GM23338 (cell line): ENCODE measurements at regions not wholly inside any gene's neighbourhood (a gene's known extent, or its start where the extent isn't known, plus 50 kb on each side); places are given as distances from the start of the nearest gene placed in this dataset.

Experiments
- ATAC-seq: fragments of 200-7000 bp; cut with Tn5 transposase; 3 replicates; pipeline ENCODE4 v1.9.1; 2020
- DNase-seq: peaks from one replicate; pipeline ENCODE4 v3.0.0-alpha.2; 2015; ENCODE audit warnings: low spot score
- H2AFZ ChIP-seq: fragments of 200-600 bp; sonication (generic); 2 replicates; pipeline ENCODE4 v1.8.0; 2016; ENCODE audit warnings: antibody characterized with exemption, mild to moderate bottlenecking, moderate library complexity
- H3F3A ChIP-seq: fragments of 200-600 bp; sonication (generic); replicated peaks from 2 replicates; pipeline ENCODE4 v1.8.0; 2017; ENCODE audit warnings: antibody characterized with exemption, mixed run types, low read depth
- H3K27ac ChIP-seq: fragments of 200-600 bp; sonication (generic); 2 replicates; pipeline ENCODE4 v1.6.1; 2016; ENCODE audit warnings: low read depth
- H3K27me3 ChIP-seq: fragments of 200-600 bp; sonication (generic); 2 replicates; pipeline ENCODE4 v1.8.0; 2016; ENCODE audit warnings: mild to moderate bottlenecking, mixed run types, moderate library complexity; ENCODE audit not compliant: insufficient read depth
- H3K36me3 ChIP-seq: fragments of 200-600 bp; sonication (generic); 2 replicates; pipeline ENCODE4 v1.8.0; 2016; ENCODE audit warnings: mild to moderate bottlenecking; ENCODE audit not compliant: insufficient read depth
- H3K4me1 ChIP-seq: fragments of 200-600 bp; sonication (generic); 2 replicates; pipeline ENCODE4 v1.8.0; 2016; ENCODE audit warnings: mild to moderate bottlenecking, moderate library complexity; ENCODE audit not compliant: insufficient read depth
- H3K4me2 ChIP-seq: fragments of 200-600 bp; sonication (generic); 2 replicates; pipeline ENCODE4 v1.7.1; 2017; ENCODE audit warnings: mixed run types
- H3K4me3 ChIP-seq: fragments of 200-600 bp; sonication (generic); 2 replicates; pipeline ENCODE4 v1.6.1; 2016; ENCODE audit warnings: mixed run types
- H3K79me2 ChIP-seq: fragments of 200-600 bp; sonication (generic); replicated peaks from 2 replicates; pipeline ENCODE4 v1.8.0; 2017; ENCODE audit warnings: mild to moderate bottlenecking; ENCODE audit not compliant: insufficient read depth
- H3K9me2 ChIP-seq: fragments of 200-600 bp; sonication (generic); 2 replicates; pipeline ENCODE4 v1.8.0; 2017; ENCODE audit not compliant: insufficient read depth
- H4K20me1 ChIP-seq: fragments of 200-600 bp; sonication (generic); replicated peaks from 2 replicates; pipeline ENCODE4 v1.8.0; 2017; ENCODE audit warnings: mild to moderate bottlenecking; ENCODE audit not compliant: insufficient read depth
- H3K27ac Mint-ChIP-seq: 2 replicates; pipeline ENCODE4 v1.8.0; 2020; ENCODE audit warnings: inconsistent platforms, mild to moderate bottlenecking, moderate library complexity, mixed read lengths
- H3K27me3 Mint-ChIP-seq: 3 replicates; pipeline ENCODE4 v1.8.0; 2022; ENCODE audit warnings: low read depth, mild to moderate bottlenecking, moderate library complexity, mixed read lengths, inconsistent platforms; ENCODE audit not compliant: insufficient read depth, poor library complexity
- H3K36me3 Mint-ChIP-seq: 3 replicates; pipeline ENCODE4 v1.8.0; 2021; ENCODE audit warnings: low read depth, mild to moderate bottlenecking, inconsistent platforms, moderate library complexity, mixed read lengths
- H3K4me1 Mint-ChIP-seq: 3 replicates; pipeline ENCODE4 v1.8.0; 2020; ENCODE audit warnings: mild to moderate bottlenecking, inconsistent platforms, mixed read lengths
- H3K4me3 Mint-ChIP-seq: 3 replicates; pipeline ENCODE4 v1.8.0; 2021; ENCODE audit warnings: moderate library complexity, mild to moderate bottlenecking, inconsistent platforms, mixed read lengths
- H3K9me3 Mint-ChIP-seq: 3 replicates; pipeline ENCODE4 v1.8.0; 2020; ENCODE audit warnings: moderate library complexity, mild to moderate bottlenecking, inconsistent platforms, mixed read lengths
- CREB1 ChIP-seq: fragments of 250-450 bp; sonication (Bioruptor Pico); IDR thresholded peaks from 2 replicates; pipeline ENCODE4 v1.5.0; 2020; ENCODE audit warnings: low read depth, mild to moderate bottlenecking, moderate library complexity
- CTCF ChIP-seq, 2 experiments: fragments of 200-600 bp in 1 of 2; sonication (generic) in 1 of 2; conservative IDR thresholded peaks; 2 replicates each; pipeline versions ENCODE4 v1.5.1 to v1.6.1; 2016 to 2017; ENCODE audit warnings: antibody characterized with exemption in 2 of 2, low read depth in 2 of 2, mild to moderate bottlenecking in 2 of 2, moderate library complexity in 1 of 2
- ETS1 ChIP-seq: IDR thresholded peaks from 2 replicates; pipeline ENCODE4 v1.6.1; 2016; ENCODE audit warnings: antibody characterized with exemption
- EZH2 ChIP-seq: fragments of 200-600 bp; sonication (generic); IDR thresholded peaks from one replicate; pipeline ENCODE4 v1.8.0; 2017; ENCODE audit warnings: antibody characterized with exemption, mild to moderate bottlenecking, low read depth; ENCODE audit not compliant: unreplicated experiment
- JUNB ChIP-seq: IDR thresholded peaks from one replicate; pipeline ENCODE4 v1.6.1; 2016; ENCODE audit warnings: antibody characterized with exemption; ENCODE audit not compliant: unreplicated experiment
- NANOG ChIP-seq: IDR thresholded peaks from 2 replicates; pipeline ENCODE4 v1.6.1; 2016; ENCODE audit warnings: antibody characterized with exemption, borderline replicate concordance
- STAT1 ChIP-seq: IDR thresholded peaks from one replicate; pipeline ENCODE4 v1.6.1; 2016; ENCODE audit warnings: antibody characterized with exemption; ENCODE audit not compliant: unreplicated experiment
- ZNF114 ChIP-seq: fragments of 250-450 bp; sonication (Bioruptor Pico); IDR thresholded peaks from 2 replicates; pipeline ENCODE4 v1.5.0; 2020; ENCODE audit warnings: mild to moderate bottlenecking, moderate library complexity
- TF ChIP-seq, protein P1 (sequence below): IDR thresholded peaks from one replicate; pipeline ENCODE4 v1.6.1; 2018; ENCODE audit warnings: antibody characterized with exemption; ENCODE audit not compliant: unreplicated experiment

DNA sequence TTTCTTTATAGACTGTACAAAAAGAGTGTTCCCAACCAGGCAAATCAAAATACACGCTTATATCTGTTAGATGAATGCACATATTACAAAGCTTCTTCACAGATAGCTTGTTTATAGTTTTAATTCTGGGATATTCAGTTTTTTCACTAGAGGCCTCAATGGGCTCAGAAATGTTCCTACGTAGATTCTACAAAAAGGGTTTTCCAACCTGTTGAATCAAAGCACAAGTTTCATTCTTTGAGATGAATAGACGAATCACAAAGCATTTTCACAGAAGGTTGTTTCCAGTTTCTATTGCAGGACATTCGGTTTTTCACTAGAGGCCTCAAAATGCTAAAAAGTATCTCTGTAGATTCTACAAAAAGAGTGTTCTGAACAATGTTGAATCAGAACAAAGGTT, 1490.3 kb downstream of the UQCRFS1 start (continued):
- no peak for TF ChIP-seq ETS1
- no peak for TF ChIP-seq JUNB
- TF ChIP-seq ZNF114 (CRISPR knock-in tag) = no peak
- no peak for TF ChIP-seq CREB1 (CRISPR knock-in tag)

GRCh38 chr19:27720155-27720554, 1492.8 kb downstream of the UQCRFS1 start:
- H3K4me1 Mint-ChIP-seq = no peaks in the 10 kb centered on the region
- Histone ChIP-seq H3F3A (no peaks in the 10 kb centered on the region), H3K79me2 (no peaks in the 10 kb centered on the region), H3K9me2 (no peaks in the 10 kb centered on the region), H3K27me3 (no peaks in the 10 kb centered on the region), H3K27ac (no peak overlapping the region), H2AFZ (no peak overlapping the region), H4K20me1 (no peaks in the 10 kb centered on the region), H3K4me2 (no peak overlapping the region), H3K4me3 (no peak overlapping the region), H3K4me1 (no peaks in the 10 kb centered on the region), H3K36me3 (peaks cover 8% of the 10 kb centered on the region)
- H3K9me3 Mint-ChIP-seq = peaks cover 99% of the 10 kb centered on the region
- no peak overlapping the region for H3K27ac Mint-ChIP-seq
- H3K4me3 Mint-ChIP-seq = no peak overlapping the region
- ATAC-seq (no peak), DNase-seq (no peak)
- H3K36me3 Mint-ChIP-seq = peaks cover 47% of the 10 kb centered on the region
- TF ChIP-seq NANOG = no peak
- no peak for TF ChIP-seq JUNB
- TF ChIP-seq, protein P1, sequence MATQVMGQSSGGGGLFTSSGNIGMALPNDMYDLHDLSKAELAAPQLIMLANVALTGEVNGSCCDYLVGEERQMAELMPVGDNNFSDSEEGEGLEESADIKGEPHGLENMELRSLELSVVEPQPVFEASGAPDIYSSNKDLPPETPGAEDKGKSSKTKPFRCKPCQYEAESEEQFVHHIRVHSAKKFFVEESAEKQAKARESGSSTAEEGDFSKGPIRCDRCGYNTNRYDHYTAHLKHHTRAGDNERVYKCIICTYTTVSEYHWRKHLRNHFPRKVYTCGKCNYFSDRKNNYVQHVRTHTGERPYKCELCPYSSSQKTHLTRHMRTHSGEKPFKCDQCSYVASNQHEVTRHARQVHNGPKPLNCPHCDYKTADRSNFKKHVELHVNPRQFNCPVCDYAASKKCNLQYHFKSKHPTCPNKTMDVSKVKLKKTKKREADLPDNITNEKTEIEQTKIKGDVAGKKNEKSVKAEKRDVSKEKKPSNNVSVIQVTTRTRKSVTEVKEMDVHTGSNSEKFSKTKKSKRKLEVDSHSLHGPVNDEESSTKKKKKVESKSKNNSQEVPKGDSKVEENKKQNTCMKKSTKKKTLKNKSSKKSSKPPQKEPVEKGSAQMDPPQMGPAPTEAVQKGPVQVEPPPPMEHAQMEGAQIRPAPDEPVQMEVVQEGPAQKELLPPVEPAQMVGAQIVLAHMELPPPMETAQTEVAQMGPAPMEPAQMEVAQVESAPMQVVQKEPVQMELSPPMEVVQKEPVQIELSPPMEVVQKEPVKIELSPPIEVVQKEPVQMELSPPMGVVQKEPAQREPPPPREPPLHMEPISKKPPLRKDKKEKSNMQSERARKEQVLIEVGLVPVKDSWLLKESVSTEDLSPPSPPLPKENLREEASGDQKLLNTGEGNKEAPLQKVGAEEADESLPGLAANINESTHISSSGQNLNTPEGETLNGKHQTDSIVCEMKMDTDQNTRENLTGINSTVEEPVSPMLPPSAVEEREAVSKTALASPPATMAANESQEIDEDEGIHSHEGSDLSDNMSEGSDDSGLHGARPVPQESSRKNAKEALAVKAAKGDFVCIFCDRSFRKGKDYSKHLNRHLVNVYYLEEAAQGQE = no peak
- no peak for TF ChIP-seq EZH2
- no peak for TF ChIP-seq ZNF114 (CRISPR knock-in tag)
- no peak for TF ChIP-seq CTCF (conservative IDR thresholded peaks at IDR 0.05; ENCODE audit: low read depth in 2 of 2)
- no peak for TF ChIP-seq CREB1 (CRISPR knock-in tag)
- no peak for TF ChIP-seq STAT1
- H3K27me3 Mint-ChIP-seq = peaks cover 3% of the 10 kb centered on the region
